H1 (cell line): ENCODE measurements at regions not wholly inside any gene's neighbourhood (a gene's known extent, or its start where the extent isn't known, plus 50 kb on each side); places are given as distances from the start of the nearest gene placed in this dataset.

Source experiments
- CTCF ChIA-PET: fragments of 300-600 bp; sonication (Branson Sonifier 250); formaldehyde crosslinking; loops from one replicate; lab custom pipeline; 2021; ENCODE audit not compliant: partially characterized antibody; lab: Charles Lee
- POLR2A ChIA-PET: fragments of 300-600 bp; sonication (Branson Sonifier 250); formaldehyde crosslinking; loops from one replicate; lab custom pipeline; 2021; ENCODE audit warnings: inconsistent platforms; ENCODE audit not compliant: partially characterized antibody; lab: Charles Lee
- DNase-seq, 2 experiments: peaks; one replicate each; pipeline versions ENCODE4 v3.0.0 to v3.0.0-alpha.2; 2010 to 2022; ENCODE audit warnings: low spot score in 2 of 2, low read depth in 1 of 2, mixed read lengths in 1 of 2
- FAIRE-seq: peaks from 2 replicates; lab custom pipeline; 2011; peaks lifted over from hg19 to GRCh38; lab: Jason Lieb, UNC
- H2AFZ ChIP-seq: 2 replicates; pipeline ENCODE4 v1.8.1; 2012; ENCODE audit warnings: low read length, inconsistent platforms
- H2AK5ac ChIP-seq: 2 replicates; pipeline ENCODE4 v1.6.1; 2013; ENCODE audit warnings: low read depth, low read length
- H2BK120ac ChIP-seq: replicated peaks from 2 replicates; pipeline ENCODE3; 2013; ENCODE audit warnings: low read depth, low read length, inconsistent platforms
- H2BK12ac ChIP-seq: 2 replicates; pipeline ENCODE4 v1.6.1; 2013; ENCODE audit warnings: low read depth, low read length
- H2BK15ac ChIP-seq: 2 replicates; pipeline ENCODE4 v1.6.1; 2013; ENCODE audit warnings: low read length
- H2BK20ac ChIP-seq: 2 replicates; pipeline ENCODE4 v1.6.1; 2013; ENCODE audit warnings: low read length
- H2BK5ac ChIP-seq: 2 replicates; pipeline ENCODE4 v1.6.1; 2013; ENCODE audit warnings: low read depth, low read length
- H3K14ac ChIP-seq: 2 replicates; pipeline ENCODE4 v1.6.1; 2013; ENCODE audit warnings: inconsistent platforms; ENCODE audit not compliant: insufficient read length
- H3K18ac ChIP-seq: 2 replicates; pipeline ENCODE4 v1.6.1; 2013; ENCODE audit warnings: low read length; ENCODE audit errors: extremely low read depth
- H3K23ac ChIP-seq: 2 replicates; pipeline ENCODE4 v1.6.1; 2013; ENCODE audit warnings: inconsistent platforms; ENCODE audit not compliant: insufficient read length
- H3K23me2 ChIP-seq: 2 replicates; pipeline ENCODE4 v1.6.1; 2013; ENCODE audit warnings: low read depth, low read length
- H3K27ac ChIP-seq: 2 replicates; pipeline ENCODE4 v1.6.1; 2011; ENCODE audit warnings: low read depth, low read length, inconsistent platforms
- H3K27me3 ChIP-seq, 4 experiments: replicated peaks in 1 of 4; 1 replicate in 1 of 4; 2 replicates in 3 of 4; pipeline versions ENCODE4 v1.6.1 to v1.8.1; 2011 to 2013; ENCODE audit warnings: low read length in 3 of 4, mild to moderate bottlenecking in 3 of 4, inconsistent platforms in 2 of 4, mixed read lengths in 2 of 4, moderate library complexity in 1 of 4; ENCODE audit not compliant: control insufficient read depth in 3 of 4, insufficient read depth in 3 of 4; ENCODE audit errors: extremely low read depth in 1 of 4
- H3K36me3 ChIP-seq, 4 experiments: 2 replicates each; pipeline versions ENCODE4 v1.6.1 to v1.8.1; 2011 to 2013; ENCODE audit warnings: mild to moderate bottlenecking in 4 of 4, low read length in 3 of 4, moderate library complexity in 2 of 4, control low read depth in 1 of 4, inconsistent platforms in 1 of 4; ENCODE audit not compliant: insufficient read depth in 4 of 4, control insufficient read depth in 2 of 4
- H3K4ac ChIP-seq: replicated peaks from 2 replicates; pipeline ENCODE3; 2013; ENCODE audit warnings: low read length, low read depth, mixed read lengths, inconsistent platforms; ENCODE audit not compliant: insufficient read length
- H3K4me1 ChIP-seq, 4 experiments: replicated peaks in 1 of 4; 1 replicate in 1 of 4; 2 replicates in 3 of 4; pipeline versions ENCODE4 v1.6.1 to v1.8.1; 2011 to 2013; ENCODE audit warnings: low read length in 3 of 4, inconsistent platforms in 2 of 4, mixed read lengths in 1 of 4; ENCODE audit not compliant: insufficient read depth in 4 of 4, control insufficient read depth in 3 of 4
- H3K4me2 ChIP-seq, 2 experiments: 2 replicates each; pipeline versions ENCODE4 v1.6.1 to v1.8.1; 2011 to 2013; ENCODE audit warnings: low read depth in 2 of 2, low read length in 2 of 2, control low read depth in 1 of 2, inconsistent platforms in 1 of 2, mild to moderate bottlenecking in 1 of 2; ENCODE audit not compliant: insufficient read depth in 1 of 2
- H3K4me3 ChIP-seq, 4 experiments: fragments of 200-600, 300-600 bp in 1 of 4; sonication (generic), shearing (Covaris generic), sonication (Bioruptor Twin) in 1 of 4; 2 replicates each; pipeline versions ENCODE4 v1.5.1 to v1.8.1; 2011 to 2016; ENCODE audit warnings: low read length in 4 of 4, low read depth in 3 of 4, control low read depth in 2 of 4, inconsistent platforms in 2 of 4, mild to moderate bottlenecking in 2 of 4, mixed read lengths in 1 of 4, moderate library complexity in 1 of 4; ENCODE audit not compliant: insufficient read depth in 2 of 4; ENCODE audit errors: extremely low read depth in 1 of 4
- H3K56ac ChIP-seq: replicated peaks from 2 replicates; pipeline ENCODE3; 2013; ENCODE audit warnings: low read depth, mild to moderate bottlenecking, mixed read lengths, low read length, inconsistent platforms; ENCODE audit not compliant: insufficient read length
- H3K79me1 ChIP-seq: 2 replicates; pipeline ENCODE4 v1.6.1; 2013; ENCODE audit warnings: low read depth, low read length, control low read depth
- H3K79me2 ChIP-seq, 2 experiments: 2 replicates each; pipeline versions ENCODE4 v1.6.1 to v1.8.1; 2012 to 2013; ENCODE audit warnings: low read length in 2 of 2, mild to moderate bottlenecking in 2 of 2, inconsistent platforms in 1 of 2; ENCODE audit not compliant: insufficient read depth in 2 of 2, control insufficient read depth in 1 of 2
- H3K9ac ChIP-seq, 4 experiments: replicated peaks in 1 of 4; 1 replicate in 1 of 4; 2 replicates in 3 of 4; pipeline versions ENCODE4 v1.6.1 to v1.8.1; 2011 to 2013; ENCODE audit warnings: low read depth in 3 of 4, low read length in 3 of 4, control low read depth in 2 of 4, mild to moderate bottlenecking in 2 of 4, moderate library complexity in 2 of 4, inconsistent platforms in 1 of 4; ENCODE audit errors: extremely low read depth in 1 of 4
- H3K9me3 ChIP-seq, 2 experiments: 2 replicates each; pipeline versions ENCODE4 v1.6.1 to v1.8.1; 2012 to 2013; ENCODE audit warnings: mild to moderate bottlenecking in 2 of 2, moderate library complexity in 2 of 2, control low read depth in 1 of 2, inconsistent platforms in 1 of 2, low read depth in 1 of 2, low read length in 1 of 2, mixed read lengths in 1 of 2; ENCODE audit not compliant: insufficient read depth in 2 of 2
- H4K20me1 ChIP-seq, 2 experiments: replicated peaks in 1 of 2; 2 replicates each; pipeline versions ENCODE3 to v1.8.1; 2011 to 2013; ENCODE audit warnings: inconsistent platforms in 2 of 2, low read length in 2 of 2, mild to moderate bottlenecking in 1 of 2; ENCODE audit not compliant: insufficient read depth in 2 of 2, control insufficient read depth in 1 of 2
- H4K5ac ChIP-seq: 2 replicates; pipeline ENCODE4 v1.6.1; 2013; ENCODE audit warnings: low read length, low read depth, mixed read lengths, inconsistent platforms; ENCODE audit not compliant: insufficient read length
- H4K8ac ChIP-seq: 2 replicates; pipeline ENCODE4 v1.8.0; 2013; ENCODE audit warnings: mild to moderate bottlenecking, moderate library complexity, low read length, inconsistent platforms; ENCODE audit not compliant: insufficient read depth; ENCODE audit errors: extremely low read depth
- H4K91ac ChIP-seq: replicated peaks from 2 replicates; pipeline ENCODE3; 2013; ENCODE audit warnings: low read length, mixed read lengths, inconsistent platforms; ENCODE audit not compliant: insufficient read length
- EZH2 ChIP-seq: fragments of 200-600 bp; sonication (generic); IDR thresholded peaks from 2 replicates; pipeline ENCODE4 v1.7.1; 2012; ENCODE audit warnings: low read depth, mild to moderate bottlenecking, moderate library complexity, low read length, inconsistent platforms; ENCODE audit not compliant: severe bottlenecking
- FOSL1 ChIP-seq: IDR thresholded peaks from 2 replicates; pipeline ENCODE4 v1.6.1; 2011; ENCODE audit warnings: mild to moderate bottlenecking, low read depth, low read length, moderate library complexity; ENCODE audit not compliant: insufficient read depth
- SIX5 ChIP-seq: IDR thresholded peaks from 2 replicates; pipeline ENCODE4 v1.6.1; 2011; ENCODE audit warnings: mild to moderate bottlenecking, low read depth, low read length
- WGBS, 2 experiments: shearing (Covaris generic) in 1 of 2; methylation state at CpG; one replicate each; pipeline versions ENCODE4 v1.1.6 to v1.1.7; 2013 to 2015; ENCODE audit warnings: low lambda C conversion rate in 2 of 2, mixed read lengths in 2 of 2, inconsistent platforms in 1 of 2, low coverage in 1 of 2, missing lambda C conversion rate in 1 of 2; ENCODE audit not compliant: insufficient replicate concordance in 2 of 2, insufficient coverage in 1 of 2, insufficient read length in 1 of 2; ENCODE audit errors: extremely low coverage in 1 of 2, missing lambda C conversion rate in 1 of 2; 5-methylcytosine and 5-hydroxymethylcytosine counted together

DNA sequence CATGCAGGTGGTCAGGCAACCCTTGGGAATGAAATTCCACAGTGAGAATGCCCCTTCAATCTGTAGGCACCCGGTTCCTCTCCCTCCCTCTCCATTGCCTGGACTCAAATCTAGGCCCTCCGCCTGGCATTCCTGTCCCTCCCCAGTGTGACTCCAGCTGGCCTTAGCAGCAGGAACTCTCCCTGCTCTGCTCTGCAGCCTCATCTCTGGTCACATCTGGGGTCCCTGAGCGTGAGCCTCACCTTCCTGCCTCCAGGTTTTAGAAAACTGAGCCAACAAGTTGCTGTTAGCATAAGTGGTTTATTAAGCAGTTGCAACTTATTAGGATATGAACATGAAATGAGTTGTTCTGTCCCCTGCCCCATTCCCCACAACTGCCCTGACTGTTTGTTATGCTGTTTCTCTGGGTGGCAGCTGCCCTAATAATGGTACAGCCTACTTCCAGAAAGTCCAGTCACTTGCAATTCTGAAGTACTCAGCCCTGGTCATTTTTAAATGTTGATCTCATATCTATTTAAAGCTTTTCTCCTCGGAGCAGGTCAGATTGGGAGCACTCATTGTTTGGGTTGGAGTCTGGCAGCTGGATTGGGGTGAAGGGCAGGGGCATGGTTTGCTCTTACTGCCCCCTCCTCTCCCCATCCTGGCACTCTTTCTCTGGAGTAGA lies 63.0 kb upstream of the ANKRD34C start:
- no peak overlapping the region for H2BK15ac ChIP-seq
- no peak overlapping the region for H3K23ac ChIP-seq
- no peak overlapping the region for H2BK5ac ChIP-seq
- H4K5ac ChIP-seq, result no peak overlapping the region
- H3K4ac ChIP-seq, result no peak overlapping the region
- no peaks in the 10 kb centered on the region for H3K9me3 ChIP-seq
- no peak overlapping the region for H4K91ac ChIP-seq
- no peaks in the 10 kb centered on the region for H3K79me2 ChIP-seq
- H3K27me3 ChIP-seq, result no peaks in the 10 kb centered on the region
- 0 out of 7 replicates have a peak, but pooled peaks cover 0 to 3% (median 0%) of the 10 kb centered on the region in 4 experiments for H3K4me1 ChIP-seq
- no peak for DNase-seq
- no peak overlapping the region for H3K56ac ChIP-seq
- ChIA-PET CTCF (interaction anchor here (0.9 to 16.9 kb wide), 5 partner anchors 13 to 99 kb away, joined by 3 to 293 read pairs (median 3); partner anchors contain the start of gene ANKRD34C), POLR2A (no interaction called here)
- H4K8ac ChIP-seq, result no peak overlapping the region
- no peak overlapping the region for H2BK12ac ChIP-seq
- H3K27ac ChIP-seq, result no peak overlapping the region
- no peak overlapping the region for H3K4me2 ChIP-seq
- no peak overlapping the region for H2AFZ ChIP-seq
- H3K23me2 ChIP-seq, result no peaks in the 10 kb centered on the region
- H2BK20ac ChIP-seq, result no peak overlapping the region
- 86% methylated on average over 4 of the region's 4 CpGs; no CpG with 5 or more reads in 1 of the 2 experiments for WGBS, 2 experiments
- H3K36me3 ChIP-seq, result no peaks in the 10 kb centered on the region
- no peak overlapping the region for H2BK120ac ChIP-seq
- no peak overlapping the region for H3K4me3 ChIP-seq
- TF ChIP-seq SIX5 (no peak), FOSL1 (no peak), EZH2 (no peak)
- H3K9ac ChIP-seq, result no peak overlapping the region
- no peaks in the 10 kb centered on the region for H3K79me1 ChIP-seq
- FAIRE-seq, result no peak
- H2AK5ac ChIP-seq, result no peak overlapping the region
- no peaks in the 10 kb centered on the region for H4K20me1 ChIP-seq
- no peak overlapping the region for H3K14ac ChIP-seq
- H3K18ac ChIP-seq, result no peak overlapping the region
